NCI-H2227 treated with DMSO at 0.1 percent for 48 hours (cell line): ENCODE measurements at regions not wholly inside any gene's neighbourhood (a gene's known extent, or its start where the extent isn't known, plus 50 kb on each side); places are given as distances from the start of the nearest gene placed in this dataset.

Source experiments
- DNase-seq: peaks from one replicate; lab custom pipeline; 2025; lab: John Stamatoyannopoulos, UW

- DNase-seq = no peak
These were observed 203.9 kb upstream of the RGPD4 start for GRCh38 chr2:107622741-107623310.

GRCh38 chr2:107625982-107626381, 200.7 kb upstream of the RGPD4 start:
- no peak for DNase-seq

GRCh38 chr2:107627164-107627563, 199.5 kb upstream of the RGPD4 start:
- no peak for DNase-seq

GRCh38 chr2:107627926-107628325, 198.8 kb upstream of the RGPD4 start:
- no peak for DNase-seq

GRCh38 chr2:107633580-107634147, 193.0 kb upstream of the RGPD4 start:
- DNase-seq = no peak

GRCh38 chr2:107634172-107634571, 192.5 kb upstream of the RGPD4 start:
- no peak for DNase-seq

- DNase-seq = no peak
These were observed 190.8 kb upstream of the RGPD4 start for GRCh38 chr2:107635883-107636282.

GRCh38 chr2:107645586-107645985, 181.1 kb upstream of the RGPD4 start:
- no peak for DNase-seq

- no peak for DNase-seq
These were observed 177.8 kb upstream of the RGPD4 start for GRCh38 chr2:107648781-107649404.

- DNase-seq = no peak
These were observed 169.6 kb upstream of the RGPD4 start for GRCh38 chr2:107657049-107657448.

- no peak for DNase-seq
These were observed 163.1 kb upstream of the RGPD4 start for GRCh38 chr2:107663632-107664031.

GRCh38 chr2:107669335-107669734, 157.4 kb upstream of the RGPD4 start:
- no peak for DNase-seq

- no peak for DNase-seq
These were observed 144.8 kb upstream of the RGPD4 start for GRCh38 chr2:107681936-107682335.

- DNase-seq = no peak
These were observed 142.3 kb upstream of the RGPD4 start for GRCh38 chr2:107684421-107684820.

- no peak for DNase-seq
These were observed 141.2 kb upstream of the RGPD4 start for GRCh38 chr2:107685421-107685986.

GRCh38 chr2:107687073-107687472, 139.6 kb upstream of the RGPD4 start:
- DNase-seq = no peak

- DNase-seq = no peak
These were observed 138.6 kb upstream of the RGPD4 start for GRCh38 chr2:107688135-107688534.

GRCh38 chr2:107693604-107694003, 133.1 kb upstream of the RGPD4 start:
- DNase-seq = no peak

- DNase-seq = no peak
These were observed 132.0 kb upstream of the RGPD4 start for GRCh38 chr2:107694667-107695066.

- DNase-seq = no peak
These were observed 129.3 kb upstream of the RGPD4 start for GRCh38 chr2:107697385-107697784.

- DNase-seq = no peak
These were observed 127.8 kb upstream of the RGPD4 start for GRCh38 chr2:107698861-107699260.

GRCh38 chr2:107700073-107700472, 126.6 kb upstream of the RGPD4 start:
- DNase-seq = no peak

- no peak for DNase-seq
These were observed 114.8 kb upstream of the RGPD4 start for GRCh38 chr2:107711941-107712340.

- DNase-seq = no peak
These were observed 113.8 kb upstream of the RGPD4 start for GRCh38 chr2:107712857-107713256.
